ENCODE measurements at regions not wholly inside any gene's neighbourhood (a gene's known extent, or its start where the extent isn't known, plus 50 kb on each side); places are given as distances from the start of the nearest gene placed in this dataset.

- Histone ChIP-seq H3K9me2 (replicated peaks; ENCODE audit: low read depth, low read length) (no peaks in the 10 kb centered on the region), H2AFZ (ENCODE audit: low read length) (no peak overlapping the region)
- TF ChIP-seq EZH2phosphoT487 (IDR thresholded peaks at IDR 0.05; ENCODE audit: borderline replicate concordance) (no peak), CTCF (conservative IDR thresholded peaks at IDR 0.05; ENCODE audit: low read length) (no peak)
Measured at GRCh38 chr3:68242606-68243005, 588.2 kb upstream of the SUCLG2 start.

GRCh38 chr3:68239542-68239941, 585.1 kb upstream of the SUCLG2 start:
- Histone ChIP-seq H3K4me2 (ENCODE audit: low read depth, low read length, poor library complexity, severe bottlenecking) (no peak overlapping the region), H3K4me3 (ENCODE audit: low read length, poor library complexity, severe bottlenecking) (no peak overlapping the region), H3K9me3 (ENCODE audit: insufficient read depth, low read depth, low read length) (no peaks in the 10 kb centered on the region), H3K9ac (ENCODE audit: low read depth, low read length, poor library complexity, severe bottlenecking) (no peak overlapping the region), H3K79me2 (ENCODE audit: insufficient read depth, low read length) (no peaks in the 10 kb centered on the region), H3F3A (ENCODE audit: low read depth) (no peaks in the 10 kb centered on the region), H3K4me1 (ENCODE audit: insufficient read depth, low read length, poor library complexity, severe bottlenecking) (no peaks in the 10 kb centered on the region), H3K36me3 (ENCODE audit: insufficient read depth, low read length) (no peaks in the 10 kb centered on the region), H3K27me3 (ENCODE audit: insufficient read depth, low read length, poor library complexity, severe bottlenecking) (no peaks in the 10 kb centered on the region), H2AFZ (ENCODE audit: low read length) (no peak overlapping the region), H3K9me2 (replicated peaks; ENCODE audit: low read depth, low read length) (no peaks in the 10 kb centered on the region), H4K20me1 (ENCODE audit: insufficient read depth, low read length, poor library complexity, severe bottlenecking) (no peaks in the 10 kb centered on the region)
- no peak for TF ChIP-seq EZH2phosphoT487 (IDR thresholded peaks at IDR 0.05; ENCODE audit: borderline replicate concordance)
- TF ChIP-seq CTCF (conservative IDR thresholded peaks at IDR 0.05; ENCODE audit: low read length): no peak

More at GRCh38 chr3:68242606-68243005, 588.2 kb upstream of the SUCLG2 start:
- H4K20me1 ChIP-seq (ENCODE audit: insufficient read depth, low read length, poor library complexity, severe bottlenecking): no peaks in the 10 kb centered on the region
- no peak overlapping the region for H3K4me3 ChIP-seq (ENCODE audit: low read length, poor library complexity, severe bottlenecking)
- no peaks in the 10 kb centered on the region for H3K36me3 ChIP-seq (ENCODE audit: insufficient read depth, low read length)
- H3K4me2 ChIP-seq (ENCODE audit: low read depth, low read length, poor library complexity, severe bottlenecking): no peak overlapping the region
- H3K27me3 ChIP-seq (ENCODE audit: insufficient read depth, low read length, poor library complexity, severe bottlenecking): no peaks in the 10 kb centered on the region
- H3F3A ChIP-seq (ENCODE audit: low read depth): no peaks in the 10 kb centered on the region
- no peaks in the 10 kb centered on the region for H3K9me3 ChIP-seq (ENCODE audit: insufficient read depth, low read depth, low read length)
- no peaks in the 10 kb centered on the region for H3K79me2 ChIP-seq (ENCODE audit: insufficient read depth, low read length)
- H3K9ac ChIP-seq (ENCODE audit: low read depth, low read length, poor library complexity, severe bottlenecking): no peak overlapping the region
- H3K4me1 ChIP-seq (ENCODE audit: insufficient read depth, low read length, poor library complexity, severe bottlenecking): no peaks in the 10 kb centered on the region

- Histone ChIP-seq H3K9me2 (replicated peaks; ENCODE audit: low read depth, low read length) (no peaks in the 10 kb centered on the region), H3K4me1 (ENCODE audit: insufficient read depth, low read length, poor library complexity, severe bottlenecking) (no peaks in the 10 kb centered on the region), H3K27me3 (ENCODE audit: insufficient read depth, low read length, poor library complexity, severe bottlenecking) (no peaks in the 10 kb centered on the region), H4K20me1 (ENCODE audit: insufficient read depth, low read length, poor library complexity, severe bottlenecking) (no peaks in the 10 kb centered on the region), H3K4me2 (ENCODE audit: low read depth, low read length, poor library complexity, severe bottlenecking) (no peak overlapping the region), H3F3A (ENCODE audit: low read depth) (no peaks in the 10 kb centered on the region), H3K9me3 (ENCODE audit: insufficient read depth, low read depth, low read length) (no peaks in the 10 kb centered on the region), H3K4me3 (ENCODE audit: low read length, poor library complexity, severe bottlenecking) (no peak overlapping the region), H2AFZ (ENCODE audit: low read length) (no peak overlapping the region), H3K9ac (ENCODE audit: low read depth, low read length, poor library complexity, severe bottlenecking) (no peak overlapping the region), H3K79me2 (ENCODE audit: insufficient read depth, low read length) (no peaks in the 10 kb centered on the region), H3K36me3 (ENCODE audit: insufficient read depth, low read length) (no peaks in the 10 kb centered on the region)
- no peak for TF ChIP-seq EZH2phosphoT487 (IDR thresholded peaks at IDR 0.05; ENCODE audit: borderline replicate concordance)
- no peak for TF ChIP-seq CTCF (conservative IDR thresholded peaks at IDR 0.05; ENCODE audit: low read length)
Measured at GRCh38 chr3:68234076-68234780, 579.8 kb upstream of the SUCLG2 start.
